GM20000 (cell line): ENCODE measurements at regions not wholly inside any gene's neighbourhood (a gene's known extent, or its start where the extent isn't known, plus 50 kb on each side); places are given as distances from the start of the nearest gene placed in this dataset.
"Not testable (repeated sequence)": the region's sequence is repeated elsewhere in the genome, so short reads cannot be mapped to it uniquely, and the experiment has no call there.

Source experiments
- DNase-seq: peaks from one replicate; pipeline ENCODE4 v3.0.0; 2012; ENCODE audit warnings: low spot score
- CTCF ChIP-seq: IDR thresholded peaks from 2 replicates; pipeline ENCODE4 v1.5.1; 2012; ENCODE audit warnings: mild to moderate bottlenecking, control low read depth; ENCODE audit errors: extremely low read depth, missing control alignments

- DNase-seq = not testable (repeated sequence)
These were observed 53.1 kb upstream of the TMEM252 start for GRCh38 chr9:68593760-68594159.

DNA sequence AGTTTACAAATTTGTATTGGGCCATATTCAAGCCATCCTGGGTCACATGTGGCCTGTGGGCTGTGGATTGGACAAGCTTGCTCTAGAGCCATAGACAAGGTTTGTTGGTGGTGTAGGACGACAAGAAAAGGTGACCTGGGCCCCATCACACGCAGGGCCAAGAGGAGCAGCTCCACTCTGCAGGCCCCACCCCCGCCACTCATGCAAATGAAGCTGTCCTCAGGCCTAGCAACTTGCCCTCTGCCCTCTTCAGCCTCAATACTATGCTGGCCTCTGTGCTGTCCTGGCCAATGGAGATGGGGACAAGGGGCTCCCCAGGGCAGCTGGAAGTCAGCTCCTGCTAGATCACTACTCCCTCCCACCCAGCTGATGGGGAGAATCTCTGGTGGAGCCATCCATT, 55.2 kb upstream of the TMEM252 start:
- no peak for DNase-seq
- no peak for TF ChIP-seq CTCF

DNA sequence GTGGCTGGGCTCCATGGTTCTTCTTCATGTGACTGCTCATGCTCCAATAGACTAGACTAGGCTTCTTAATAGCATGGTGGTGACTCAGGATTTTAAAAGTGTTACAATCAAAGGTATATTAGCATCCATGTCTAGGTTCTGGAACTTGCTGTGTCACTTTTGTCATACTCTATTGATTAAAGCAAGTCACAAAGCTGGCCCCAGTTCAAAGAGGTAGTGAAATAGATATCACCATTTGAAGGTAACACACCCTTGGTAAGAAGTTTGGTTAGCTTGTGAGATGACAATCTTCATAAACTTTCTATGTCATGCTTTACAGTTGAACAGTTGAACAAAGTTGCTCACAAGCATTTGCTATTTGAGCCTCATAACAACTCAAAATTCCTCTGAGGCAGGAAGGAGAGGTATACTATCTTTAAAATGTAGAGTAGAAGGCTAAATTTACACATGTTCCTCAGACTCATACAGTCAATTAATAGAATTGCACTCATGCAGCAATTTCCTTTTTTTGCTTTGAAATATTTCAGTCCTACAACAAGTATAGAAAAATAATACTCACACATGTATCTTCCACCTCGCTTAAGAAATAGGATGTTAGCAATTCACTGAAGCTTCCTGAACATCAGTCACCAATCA, 56.8 kb upstream of the TMEM252 start:
- no peak for DNase-seq
- no peak for TF ChIP-seq CTCF

- no peak for TF ChIP-seq CTCF
These were observed 59.1 kb upstream of the TMEM252 start for GRCh38 chr9:68599826-68600225.

GRCh38 chr9:68601081-68601480, 60.4 kb upstream of the TMEM252 start:
- no peak for DNase-seq
- TF ChIP-seq CTCF = no peak

More at GRCh38 chr9:68599826-68600225, 59.1 kb upstream of the TMEM252 start:
- DNase-seq = no peak

- TF ChIP-seq CTCF = no peak
- DNase-seq = no peak
These were observed 62.7 kb upstream of the TMEM252 start for GRCh38 chr9:68603371-68603770.

GRCh38 chr9:68608763-68609162, 68.1 kb upstream of the TMEM252 start:
- no peak for DNase-seq
- no peak for TF ChIP-seq CTCF

GRCh38 chr9:68609901-68610415, 69.3 kb upstream of the TMEM252 start:
- TF ChIP-seq CTCF = no peak
- DNase-seq = no peak
